Astrocyte (in vitro differentiated cells and primary cell): ENCODE measurements at regions not wholly inside any gene's neighbourhood (a gene's known extent, or its start where the extent isn't known, plus 50 kb on each side); places are given as distances from the start of the nearest gene placed in this dataset.

Source experiments
- EZH2 ChIP-seq: IDR thresholded peaks from 2 replicates; pipeline ENCODE4 v1.6.1; 2012; ENCODE audit warnings: mild to moderate bottlenecking, low read length, inconsistent platforms; ENCODE audit not compliant: insufficient read depth
- TF ChIP-seq, protein P1 (sequence below): IDR thresholded peaks from 2 replicates; pipeline ENCODE4 v1.5.1; 2011; ENCODE audit warnings: low read depth, mild to moderate bottlenecking, inconsistent platforms, low read length, moderate library complexity; ENCODE audit not compliant: insufficient read depth

DNA sequence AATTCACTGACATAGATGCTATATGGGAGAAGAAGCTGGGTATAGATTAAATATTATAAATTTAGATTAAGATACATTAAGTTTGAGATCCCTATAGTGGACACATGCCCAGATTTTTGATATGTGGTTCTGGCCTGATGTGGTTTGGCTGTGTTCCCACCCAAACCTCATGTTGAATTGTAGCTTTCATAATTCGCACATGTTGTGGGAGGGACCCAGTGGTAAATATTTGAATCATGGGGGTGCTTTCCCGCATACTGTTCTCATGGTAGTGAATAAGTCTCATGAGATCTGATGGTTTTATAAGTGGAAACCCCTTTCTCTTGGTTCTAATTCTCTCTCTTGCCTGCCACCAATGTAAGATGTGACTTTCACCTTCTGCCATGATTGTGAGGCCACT, 189.4 kb upstream of the CD96 start:
- TF ChIP-seq, protein P1, sequence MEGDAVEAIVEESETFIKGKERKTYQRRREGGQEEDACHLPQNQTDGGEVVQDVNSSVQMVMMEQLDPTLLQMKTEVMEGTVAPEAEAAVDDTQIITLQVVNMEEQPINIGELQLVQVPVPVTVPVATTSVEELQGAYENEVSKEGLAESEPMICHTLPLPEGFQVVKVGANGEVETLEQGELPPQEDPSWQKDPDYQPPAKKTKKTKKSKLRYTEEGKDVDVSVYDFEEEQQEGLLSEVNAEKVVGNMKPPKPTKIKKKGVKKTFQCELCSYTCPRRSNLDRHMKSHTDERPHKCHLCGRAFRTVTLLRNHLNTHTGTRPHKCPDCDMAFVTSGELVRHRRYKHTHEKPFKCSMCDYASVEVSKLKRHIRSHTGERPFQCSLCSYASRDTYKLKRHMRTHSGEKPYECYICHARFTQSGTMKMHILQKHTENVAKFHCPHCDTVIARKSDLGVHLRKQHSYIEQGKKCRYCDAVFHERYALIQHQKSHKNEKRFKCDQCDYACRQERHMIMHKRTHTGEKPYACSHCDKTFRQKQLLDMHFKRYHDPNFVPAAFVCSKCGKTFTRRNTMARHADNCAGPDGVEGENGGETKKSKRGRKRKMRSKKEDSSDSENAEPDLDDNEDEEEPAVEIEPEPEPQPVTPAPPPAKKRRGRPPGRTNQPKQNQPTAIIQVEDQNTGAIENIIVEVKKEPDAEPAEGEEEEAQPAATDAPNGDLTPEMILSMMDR = no peak
- TF ChIP-seq EZH2 = no peak
